ENCODE measurements at regions not wholly inside any gene's neighbourhood (a gene's known extent, or its start where the extent isn't known, plus 50 kb on each side); places are given as distances from the start of the nearest gene placed in this dataset.

GRCh38 chr2:5867056-5867455 is 174.9 kb downstream of the SOX11 start:
- Histone ChIP-seq H3K4me1 (no peaks in the 10 kb centered on the region), H3K27ac (no peak overlapping the region), H3K4me3 (no peak overlapping the region), H3K36me3 (no peaks in the 10 kb centered on the region), H3K27me3 (no peaks in the 10 kb centered on the region), H3K9me3 (no peaks in the 10 kb centered on the region)
- no peak for TF ChIP-seq CTCF (IDR thresholded peaks at IDR 0.05)
- DNase-seq (ENCODE audit: low spot score): no peak

- no peak for TF ChIP-seq CTCF (IDR thresholded peaks at IDR 0.05)
- Histone ChIP-seq H3K4me3 (no peak overlapping the region), H3K4me1 (no peaks in the 10 kb centered on the region), H3K36me3 (no peaks in the 10 kb centered on the region), H3K27ac (no peak overlapping the region), H3K9me3 (peaks cover 0 to 4% of the 10 kb centered on the region in 2 donors), H3K27me3 (no peaks in the 10 kb centered on the region)
- DNase-seq (ENCODE audit: low spot score): no peak
Observed at GRCh38 chr2:5868931-5869330, 176.7 kb downstream of the SOX11 start.

GRCh38 chr2:5869936-5870335 is 177.8 kb downstream of the SOX11 start:
- Histone ChIP-seq H3K9me3 (peaks cover 0 to 6% of the 10 kb centered on the region in 2 donors), H3K4me3 (no peak overlapping the region), H3K4me1 (no peaks in the 10 kb centered on the region), H3K27ac (no peak overlapping the region), H3K36me3 (no peaks in the 10 kb centered on the region), H3K27me3 (no peaks in the 10 kb centered on the region)
- TF ChIP-seq CTCF (IDR thresholded peaks at IDR 0.05): no peak
- DNase-seq (ENCODE audit: low spot score): no peak

GRCh38 chr2:5877360-5877759 is 185.2 kb downstream of the SOX11 start:
- DNase-seq (ENCODE audit: low spot score): no peak

GRCh38 chr2:5885451-5886173 is 193.4 kb downstream of the SOX11 start:
- H3K27ac ChIP-seq: no peak overlapping the region
- no peaks in the 10 kb centered on the region for H3K9me3 ChIP-seq
- no peak for TF ChIP-seq CTCF (IDR thresholded peaks at IDR 0.05)
- no peaks in the 10 kb centered on the region for H3K4me1 ChIP-seq
- H3K27me3 ChIP-seq: no peaks in the 10 kb centered on the region
- H3K36me3 ChIP-seq: no peaks in the 10 kb centered on the region
- no peak overlapping the region for H3K4me3 ChIP-seq
- DNase-seq (ENCODE audit: low spot score): no peak

More at GRCh38 chr2:5877360-5877759, 185.2 kb downstream of the SOX11 start:
- Histone ChIP-seq H3K27ac (no peak overlapping the region), H3K9me3 (peaks cover 0 to 6% of the 10 kb centered on the region in 2 donors), H3K27me3 (no peaks in the 10 kb centered on the region), H3K4me1 (no peaks in the 10 kb centered on the region), H3K36me3 (no peaks in the 10 kb centered on the region), H3K4me3 (no peak overlapping the region)
- TF ChIP-seq CTCF (IDR thresholded peaks at IDR 0.05): no peak

- Histone ChIP-seq H3K36me3 (no peaks in the 10 kb centered on the region), H3K4me1 (no peaks in the 10 kb centered on the region), H3K4me3 (no peak overlapping the region), H3K9me3 (no peaks in the 10 kb centered on the region), H3K27me3 (no peaks in the 10 kb centered on the region), H3K27ac (no peak overlapping the region)
- no peak for TF ChIP-seq CTCF (IDR thresholded peaks at IDR 0.05)
- no peak for DNase-seq (ENCODE audit: low spot score)
Observed at GRCh38 chr2:5886462-5886861, 194.3 kb downstream of the SOX11 start.

Measured in right atrium auricular region (tissue), 2 donors.